ENCODE measurements at regions not wholly inside any gene's neighbourhood (a gene's known extent, or its start where the extent isn't known, plus 50 kb on each side); places are given as distances from the start of the nearest gene placed in this dataset.
"Not testable (repeated sequence)": the region's sequence is repeated elsewhere in the genome, so short reads cannot be mapped to it uniquely, and the experiment has no call there.

- not testable (repeated sequence) for ATAC-seq
- intact Hi-C loops (cut with DNase I): loop anchor here (5.0 kb wide), 1 partner anchor 657 kb away; no protein-coding TSS in a partner anchor
- peak; percentile 54 for DNase-seq (ENCODE audit: missing footprints)
These were observed 862.0 kb downstream of the GRID1 start for GRCh38 chr10:85504641-85505040.

- no peak for DNase-seq (ENCODE audit: missing footprints)
- no peak for ATAC-seq
- intact Hi-C loops (cut with DNase I): loop anchor here (5.0 kb wide), 1 partner anchor 661 kb away; no protein-coding TSS in a partner anchor
These were observed 858.4 kb downstream of the GRID1 start for GRCh38 chr10:85508159-85508558.

GRCh38 chr10:85510682-85511081 lies 855.9 kb downstream of the GRID1 start:
- intact Hi-C loops (cut with DNase I): no loop called here

GRCh38 chr10:85513436-85513835 lies 853.2 kb downstream of the GRID1 start:
- DNase-seq (ENCODE audit: missing footprints): no peak
- intact Hi-C loops (cut with DNase I): no loop called here
- no peak for ATAC-seq

More at GRCh38 chr10:85510682-85511081, 855.9 kb downstream of the GRID1 start:
- DNase-seq (ENCODE audit: missing footprints) (no peak), ATAC-seq (no peak)

- intact Hi-C loops (cut with DNase I): no loop called here
- DNase-seq (ENCODE audit: missing footprints) (no peak), ATAC-seq (no peak)
These were observed 851.3 kb downstream of the GRID1 start for GRCh38 chr10:85515316-85515715.

- intact Hi-C loops (cut with DNase I): no loop called here
- no peak for ATAC-seq
- no peak for DNase-seq (ENCODE audit: missing footprints)
These were observed 842.5 kb downstream of the GRID1 start for GRCh38 chr10:85524001-85524666.

- DNase-seq (ENCODE audit: missing footprints) (no peak), ATAC-seq (no peak)
- intact Hi-C loops (cut with DNase I): no loop called here
These were observed 838.8 kb downstream of the GRID1 start for GRCh38 chr10:85527616-85528317.

GRCh38 chr10:85528318-85528652 lies 838.3 kb downstream of the GRID1 start:
- DNase-seq (ENCODE audit: missing footprints): no peak
- ATAC-seq: no peak
- intact Hi-C loops (cut with DNase I): no loop called here

- no peak for ATAC-seq
- intact Hi-C loops (cut with DNase I): no loop called here
- DNase-seq (ENCODE audit: missing footprints): no peak
These were observed 834.9 kb downstream of the GRID1 start for GRCh38 chr10:85531706-85532105.

- intact Hi-C loops (cut with DNase I): no loop called here
- no peak for ATAC-seq
- no peak for DNase-seq (ENCODE audit: missing footprints)
These were observed 833.8 kb downstream of the GRID1 start for GRCh38 chr10:85532773-85533172.

- intact Hi-C loops (cut with DNase I): no loop called here
- ATAC-seq (no peak), DNase-seq (ENCODE audit: missing footprints) (no peak)
These were observed 830.7 kb downstream of the GRID1 start for GRCh38 chr10:85535926-85536325.

- ATAC-seq (no peak), DNase-seq (ENCODE audit: missing footprints) (no peak)
- intact Hi-C loops (cut with DNase I): no loop called here
These were observed 829.0 kb downstream of the GRID1 start for GRCh38 chr10:85537561-85537960.

GRCh38 chr10:85538601-85539000 lies 828.0 kb downstream of the GRID1 start:
- DNase-seq (ENCODE audit: missing footprints) (no peak), ATAC-seq (no peak)
- intact Hi-C loops (cut with DNase I): no loop called here

- DNase-seq (ENCODE audit: missing footprints): no peak
- intact Hi-C loops (cut with DNase I): no loop called here
- no peak for ATAC-seq
These were observed 824.4 kb downstream of the GRID1 start for GRCh38 chr10:85542152-85542551.

GRCh38 chr10:85542936-85543730 lies 823.5 kb downstream of the GRID1 start:
- DNase-seq (ENCODE audit: missing footprints) (no peak), ATAC-seq (no peak)
- intact Hi-C loops (cut with DNase I): no loop called here

GRCh38 chr10:85544956-85545355 lies 821.6 kb downstream of the GRID1 start:
- no peak for DNase-seq (ENCODE audit: missing footprints)
- ATAC-seq: no peak
- intact Hi-C loops (cut with DNase I): loop anchor here (5.0 kb wide), 1 partner anchor 832 kb away; no protein-coding TSS in a partner anchor

- intact Hi-C loops (cut with DNase I): loop anchor here (5.0 kb wide), 1 partner anchor 831 kb away; no protein-coding TSS in a partner anchor
- ATAC-seq (no peak), DNase-seq (ENCODE audit: missing footprints) (no peak)
These were observed 820.7 kb downstream of the GRID1 start for GRCh38 chr10:85545874-85546273.

GRCh38 chr10:85547460-85548023 lies 819.1 kb downstream of the GRID1 start:
- DNase-seq (ENCODE audit: missing footprints) (no peak), ATAC-seq (no peak)
- intact Hi-C loops (cut with DNase I): loop anchor here (5.0 kb wide), 1 partner anchor 830 kb away; no protein-coding TSS in a partner anchor

GRCh38 chr10:85548034-85548433 lies 818.6 kb downstream of the GRID1 start:
- intact Hi-C loops (cut with DNase I): loop anchor here (5.0 kb wide), 1 partner anchor 829 kb away; no protein-coding TSS in a partner anchor
- ATAC-seq (no peak), DNase-seq (ENCODE audit: missing footprints) (no peak)
